Neural crest cell (in vitro differentiated cells): ENCODE measurements at regions not wholly inside any gene's neighbourhood (a gene's known extent, or its start where the extent isn't known, plus 50 kb on each side); places are given as distances from the start of the nearest gene placed in this dataset.
"Not testable (repeated sequence)": the region's sequence is repeated elsewhere in the genome, so short reads cannot be mapped to it uniquely, and the experiment has no call there.

Experiments used
- DNase-seq: peaks from one replicate; pipeline ENCODE4 v3.0.0; 2021; ENCODE audit warnings: low read depth, mixed read lengths, low spot score
- H3K27ac Mint-ChIP-seq: one replicate; pipeline ENCODE4 v1.8.0; 2021; ENCODE audit warnings: mild to moderate bottlenecking, mixed read lengths; ENCODE audit not compliant: unreplicated experiment
- H3K27me3 Mint-ChIP-seq: 2 replicates; pipeline ENCODE4 v1.8.0; 2021; ENCODE audit warnings: low read depth, mild to moderate bottlenecking, mixed read lengths
- H3K36me3 Mint-ChIP-seq: 2 replicates; pipeline ENCODE4 v1.8.0; 2021; ENCODE audit warnings: low read depth, mild to moderate bottlenecking, mixed read lengths
- H3K4me1 Mint-ChIP-seq: 2 replicates; pipeline ENCODE4 v1.8.0; 2021; ENCODE audit warnings: mixed read lengths
- H3K4me3 Mint-ChIP-seq: one replicate; pipeline ENCODE4 v1.8.0; 2021; ENCODE audit warnings: mild to moderate bottlenecking, mixed read lengths
- H3K9me3 Mint-ChIP-seq: 2 replicates; pipeline ENCODE4 v1.8.0; 2021; ENCODE audit warnings: mixed read lengths
- CTCF ChIP-seq: fragments of 200-600 bp; sonication (generic); conservative IDR thresholded peaks from 2 replicates; pipeline ENCODE4 v1.5.0; 2021; ENCODE audit warnings: antibody characterized with exemption, mild to moderate bottlenecking

- not testable (repeated sequence) for H3K27me3 Mint-ChIP-seq, H3K4me3 Mint-ChIP-seq, DNase-seq, H3K27ac Mint-ChIP-seq, H3K36me3 Mint-ChIP-seq, H3K4me1 Mint-ChIP-seq, H3K9me3 Mint-ChIP-seq
- peak; percentile 12 for TF ChIP-seq CTCF
Observed at GRCh38 chr16:16521239-16522002, 142.5 kb downstream of the NPIPA7 start.

GRCh38 chr16:16526998-16527397 is 148.1 kb downstream of the NPIPA7 start:
- H3K36me3 Mint-ChIP-seq, H3K27ac Mint-ChIP-seq, H3K4me3 Mint-ChIP-seq, H3K27me3 Mint-ChIP-seq, H3K4me1 Mint-ChIP-seq, H3K9me3 Mint-ChIP-seq, DNase-seq: not testable (repeated sequence)

GRCh38 chr16:16530744-16531143 is 151.8 kb downstream of the NPIPA7 start:
- H3K4me1 Mint-ChIP-seq, H3K27ac Mint-ChIP-seq, H3K4me3 Mint-ChIP-seq, H3K27me3 Mint-ChIP-seq, DNase-seq, H3K9me3 Mint-ChIP-seq, H3K36me3 Mint-ChIP-seq: not testable (repeated sequence)
- peak; percentile 21 for TF ChIP-seq CTCF

GRCh38 chr16:16535565-16535964 is 156.6 kb downstream of the NPIPA7 start:
- not testable (repeated sequence) for H3K4me1 Mint-ChIP-seq, H3K36me3 Mint-ChIP-seq, DNase-seq, H3K27me3 Mint-ChIP-seq, H3K4me3 Mint-ChIP-seq, H3K27ac Mint-ChIP-seq, H3K9me3 Mint-ChIP-seq

GRCh38 chr16:16536151-16536550 is 157.2 kb downstream of the NPIPA7 start:
- H3K4me3 Mint-ChIP-seq, H3K36me3 Mint-ChIP-seq, H3K4me1 Mint-ChIP-seq, H3K27me3 Mint-ChIP-seq, H3K27ac Mint-ChIP-seq, H3K9me3 Mint-ChIP-seq, DNase-seq: not testable (repeated sequence)

- H3K27me3 Mint-ChIP-seq, H3K9me3 Mint-ChIP-seq, H3K36me3 Mint-ChIP-seq, H3K4me1 Mint-ChIP-seq, DNase-seq, H3K4me3 Mint-ChIP-seq, H3K27ac Mint-ChIP-seq: not testable (repeated sequence)
Observed at GRCh38 chr16:16549710-16550109, 170.8 kb downstream of the NPIPA7 start.

GRCh38 chr16:16550824-16551223 is 171.9 kb downstream of the NPIPA7 start:
- not testable (repeated sequence) for H3K36me3 Mint-ChIP-seq, H3K9me3 Mint-ChIP-seq, DNase-seq, H3K4me3 Mint-ChIP-seq, H3K27me3 Mint-ChIP-seq, H3K4me1 Mint-ChIP-seq
- H3K27ac Mint-ChIP-seq: peak overlapping the region; percentile 35

GRCh38 chr16:16552819-16553340 is 173.9 kb downstream of the NPIPA7 start:
- H3K9me3 Mint-ChIP-seq, H3K27me3 Mint-ChIP-seq, H3K36me3 Mint-ChIP-seq, H3K4me3 Mint-ChIP-seq, H3K4me1 Mint-ChIP-seq, H3K27ac Mint-ChIP-seq, DNase-seq: not testable (repeated sequence)

GRCh38 chr16:16559179-16559740 is 180.3 kb downstream of the NPIPA7 start:
- H3K4me3 Mint-ChIP-seq, H3K4me1 Mint-ChIP-seq, H3K27me3 Mint-ChIP-seq, H3K9me3 Mint-ChIP-seq, H3K36me3 Mint-ChIP-seq, DNase-seq, H3K27ac Mint-ChIP-seq: not testable (repeated sequence)

GRCh38 chr16:16561532-16561931 is 182.6 kb downstream of the NPIPA7 start:
- DNase-seq, H3K27me3 Mint-ChIP-seq, H3K9me3 Mint-ChIP-seq, H3K4me3 Mint-ChIP-seq, H3K36me3 Mint-ChIP-seq, H3K4me1 Mint-ChIP-seq: not testable (repeated sequence)
- H3K27ac Mint-ChIP-seq: peak overlapping the region; percentile 47

GRCh38 chr16:16563962-16564361 is 185.0 kb downstream of the NPIPA7 start:
- not testable (repeated sequence) for H3K4me1 Mint-ChIP-seq, H3K9me3 Mint-ChIP-seq, H3K27me3 Mint-ChIP-seq, H3K4me3 Mint-ChIP-seq, H3K36me3 Mint-ChIP-seq, DNase-seq, H3K27ac Mint-ChIP-seq

GRCh38 chr16:16565326-16565725 is 186.4 kb downstream of the NPIPA7 start:
- not testable (repeated sequence) for H3K4me1 Mint-ChIP-seq, H3K27ac Mint-ChIP-seq, DNase-seq, H3K36me3 Mint-ChIP-seq, H3K27me3 Mint-ChIP-seq, H3K4me3 Mint-ChIP-seq, H3K9me3 Mint-ChIP-seq
